Panc1 (cell line): ENCODE measurements at regions not wholly inside any gene's neighbourhood (a gene's known extent, or its start where the extent isn't known, plus 50 kb on each side); places are given as distances from the start of the nearest gene placed in this dataset.

Experiments used
- CTCF ChIP-seq: fragments of 450-650 bp; IDR thresholded peaks from 2 replicates; pipeline ENCODE4 v1.5.1; 2017; ENCODE audit warnings: mild to moderate bottlenecking
- POLR2AphosphoS5 ChIP-seq: IDR thresholded peaks from 2 replicates; pipeline ENCODE4 v1.6.1; 2012; ENCODE audit warnings: mild to moderate bottlenecking, low read depth, low read length, moderate library complexity
- TF ChIP-seq, protein P1 (sequence below), 2 experiments: IDR thresholded peaks; 2 replicates each; pipeline ENCODE4 v1.6.1; 2011 to 2012; ENCODE audit warnings: low read depth in 2 of 2, control low read depth in 1 of 2, low read length in 1 of 2, mild to moderate bottlenecking in 1 of 2, moderate library complexity in 1 of 2; ENCODE audit not compliant: insufficient read depth in 1 of 2

DNA sequence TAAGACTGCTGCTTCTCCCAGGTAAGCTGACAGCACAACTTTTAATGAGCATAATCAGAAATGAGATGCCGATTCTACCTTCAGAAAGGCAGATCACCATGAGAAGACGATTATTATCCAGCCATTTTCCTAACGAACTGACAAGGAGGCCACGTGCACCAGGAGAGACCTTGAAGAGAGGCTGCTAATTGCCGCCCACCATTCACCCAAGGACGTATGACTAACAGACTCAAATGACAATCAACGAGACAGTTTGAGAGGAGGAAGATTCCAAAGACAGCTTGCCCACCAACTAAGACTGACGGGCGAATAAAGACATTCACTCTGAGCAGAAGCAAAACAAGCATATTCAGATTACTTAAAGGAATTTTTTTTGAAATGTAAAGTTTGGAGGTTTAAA is 301.9 kb upstream of the TAC1 start:
- TF ChIP-seq CTCF (no peak), POLR2AphosphoS5 (no peak)
- TF ChIP-seq, protein P1, sequence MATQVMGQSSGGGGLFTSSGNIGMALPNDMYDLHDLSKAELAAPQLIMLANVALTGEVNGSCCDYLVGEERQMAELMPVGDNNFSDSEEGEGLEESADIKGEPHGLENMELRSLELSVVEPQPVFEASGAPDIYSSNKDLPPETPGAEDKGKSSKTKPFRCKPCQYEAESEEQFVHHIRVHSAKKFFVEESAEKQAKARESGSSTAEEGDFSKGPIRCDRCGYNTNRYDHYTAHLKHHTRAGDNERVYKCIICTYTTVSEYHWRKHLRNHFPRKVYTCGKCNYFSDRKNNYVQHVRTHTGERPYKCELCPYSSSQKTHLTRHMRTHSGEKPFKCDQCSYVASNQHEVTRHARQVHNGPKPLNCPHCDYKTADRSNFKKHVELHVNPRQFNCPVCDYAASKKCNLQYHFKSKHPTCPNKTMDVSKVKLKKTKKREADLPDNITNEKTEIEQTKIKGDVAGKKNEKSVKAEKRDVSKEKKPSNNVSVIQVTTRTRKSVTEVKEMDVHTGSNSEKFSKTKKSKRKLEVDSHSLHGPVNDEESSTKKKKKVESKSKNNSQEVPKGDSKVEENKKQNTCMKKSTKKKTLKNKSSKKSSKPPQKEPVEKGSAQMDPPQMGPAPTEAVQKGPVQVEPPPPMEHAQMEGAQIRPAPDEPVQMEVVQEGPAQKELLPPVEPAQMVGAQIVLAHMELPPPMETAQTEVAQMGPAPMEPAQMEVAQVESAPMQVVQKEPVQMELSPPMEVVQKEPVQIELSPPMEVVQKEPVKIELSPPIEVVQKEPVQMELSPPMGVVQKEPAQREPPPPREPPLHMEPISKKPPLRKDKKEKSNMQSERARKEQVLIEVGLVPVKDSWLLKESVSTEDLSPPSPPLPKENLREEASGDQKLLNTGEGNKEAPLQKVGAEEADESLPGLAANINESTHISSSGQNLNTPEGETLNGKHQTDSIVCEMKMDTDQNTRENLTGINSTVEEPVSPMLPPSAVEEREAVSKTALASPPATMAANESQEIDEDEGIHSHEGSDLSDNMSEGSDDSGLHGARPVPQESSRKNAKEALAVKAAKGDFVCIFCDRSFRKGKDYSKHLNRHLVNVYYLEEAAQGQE (IDR thresholded peaks at IDR 0.05; ENCODE audit: insufficient read depth in 1 of 2, low read depth in 2 of 2, low read length in 1 of 2), result no peak
